22Rv1 (cell line): ENCODE measurements at regions not wholly inside any gene's neighbourhood (a gene's known extent, or its start where the extent isn't known, plus 50 kb on each side); places are given as distances from the start of the nearest gene placed in this dataset.

ENCODE experiments used
- CTCF ChIP-seq: fragments of 450-650 bp; IDR thresholded peaks from 2 replicates; pipeline ENCODE4 v1.5.1; 2017; ENCODE audit warnings: mild to moderate bottlenecking
- ZFX ChIP-seq: fragments of 450-650 bp; IDR thresholded peaks from 2 replicates; pipeline ENCODE4 v1.6.1; 2017; ENCODE audit warnings: antibody characterized with exemption, borderline replicate concordance

GRCh38 chr3:14298442-14298841 is 104.0 kb upstream of the SLC6A6 start:
- TF ChIP-seq CTCF (no peak), ZFX (no peak)
